Jurkat, Clone E6-1 (cell line): ENCODE measurements at regions not wholly inside any gene's neighbourhood (a gene's known extent, or its start where the extent isn't known, plus 50 kb on each side); places are given as distances from the start of the nearest gene placed in this dataset.
A peak's percentile ranks its signal among the peaks of the same experiment; 100 is the strongest.

Experiments
- DNase-seq: peaks from one replicate; pipeline ENCODE4 v3.0.0-alpha.2; 2011; ENCODE audit warnings: low read depth, low spot score
- H3K4me3 ChIP-seq: 2 replicates; pipeline ENCODE4 v1.5.1; 2011; ENCODE audit warnings: mild to moderate bottlenecking, low read length, control low read depth, moderate library complexity

DNA sequence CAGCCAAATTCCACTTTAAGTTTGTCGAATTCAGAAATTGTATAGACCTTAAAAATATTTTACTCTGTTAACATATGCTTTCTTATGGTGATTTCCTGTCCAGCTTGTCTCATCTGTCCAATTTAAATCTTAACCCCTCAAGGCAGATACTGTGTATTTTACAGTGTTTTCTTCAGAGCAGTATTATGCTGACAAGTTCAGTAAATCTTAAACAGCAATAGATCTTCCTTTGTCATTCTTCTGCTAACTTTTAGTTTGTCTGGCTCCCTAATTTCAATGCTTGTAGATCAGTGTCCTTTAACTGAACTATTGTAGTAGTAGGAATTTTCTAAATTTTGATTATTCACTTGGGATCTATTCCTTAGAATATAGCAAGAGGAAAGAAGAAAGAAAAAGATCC, 52.8 kb upstream of the MEIS1 start:
- H3K4me3 ChIP-seq, result no peak overlapping the region
- no peak for DNase-seq

DNA sequence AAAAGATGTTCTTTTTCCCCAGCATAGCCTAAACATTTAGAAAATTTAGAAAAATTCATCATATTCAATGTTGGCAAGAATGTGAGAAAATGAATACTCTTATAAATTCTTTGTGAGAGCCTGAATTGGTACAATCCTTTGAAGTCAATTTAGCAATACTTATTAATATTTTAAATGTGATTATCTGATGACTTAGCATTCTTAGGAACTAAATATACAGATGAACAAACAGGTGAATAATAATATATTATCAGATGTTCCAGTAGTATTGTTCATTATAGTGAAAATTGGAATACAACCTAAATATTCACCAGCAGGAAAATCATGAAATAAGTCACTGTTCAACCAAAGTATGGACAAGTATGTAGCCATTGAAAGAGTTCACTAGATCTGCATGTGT, 55.5 kb upstream of the MEIS1 start:
- DNase-seq, result no peak
- H3K4me3 ChIP-seq, result no peak overlapping the region

DNA sequence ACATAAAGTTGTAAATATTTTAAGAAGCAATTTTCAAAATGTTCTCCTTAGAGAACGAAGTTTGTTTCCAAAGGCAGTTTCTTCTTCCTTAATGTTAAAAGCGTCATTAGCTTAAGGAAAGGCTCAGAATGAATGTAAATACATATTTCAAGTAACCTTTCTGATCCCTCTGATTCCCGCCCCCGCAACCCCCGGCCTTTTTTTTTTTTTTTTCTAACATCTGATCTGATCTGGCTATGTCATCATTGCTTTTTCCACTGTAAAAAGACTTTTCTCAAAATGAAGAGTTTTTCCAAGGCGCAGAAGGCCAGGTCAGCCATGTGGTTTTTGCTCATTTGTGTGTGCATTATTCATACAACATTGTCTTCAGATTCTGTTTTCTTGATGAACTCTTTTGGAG, 57.1 kb upstream of the MEIS1 start:
- no peak for DNase-seq
- no peak overlapping the region for H3K4me3 ChIP-seq

DNA sequence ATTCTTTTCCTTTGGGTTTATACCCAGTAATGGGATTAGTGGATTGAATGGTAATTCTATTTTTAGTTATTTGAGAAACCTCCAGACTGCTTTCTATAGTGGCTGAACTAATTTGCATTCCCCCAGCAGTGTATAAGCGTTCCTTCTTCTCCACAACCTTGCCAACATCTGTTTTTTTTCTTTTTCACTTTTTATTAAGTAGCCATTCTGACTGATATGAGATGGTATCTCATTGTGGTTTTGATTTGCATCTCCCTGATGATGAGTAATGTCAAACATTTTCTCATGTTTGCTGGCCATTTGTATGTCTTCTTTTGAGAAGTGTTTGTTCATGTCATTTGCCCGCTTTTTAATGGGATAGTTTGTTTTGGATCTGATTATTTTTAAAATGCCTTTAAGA, 64.1 kb upstream of the MEIS1 start:
- no peak for DNase-seq
- H3K4me3 ChIP-seq, result no peak overlapping the region

DNA sequence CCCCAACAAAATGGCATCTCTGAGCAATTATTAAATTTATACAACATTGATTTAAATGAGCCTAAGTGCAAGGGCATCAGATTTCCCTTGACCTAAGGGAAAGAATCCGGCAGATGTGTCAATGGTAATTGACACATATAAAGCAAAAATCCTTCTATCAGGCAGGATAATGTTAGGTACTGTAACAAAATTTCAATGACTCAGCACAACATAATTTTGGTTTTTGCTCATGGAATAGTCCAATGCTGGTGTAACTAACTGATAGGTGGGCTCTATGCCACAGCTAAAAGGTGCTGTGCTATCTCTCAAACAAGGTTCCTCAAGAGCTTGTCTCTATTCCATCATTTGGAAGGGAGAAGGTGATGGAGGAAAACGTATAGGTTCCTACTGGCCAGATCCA, 68.3 kb upstream of the MEIS1 start:
- no peak overlapping the region for H3K4me3 ChIP-seq
- DNase-seq, result no peak

DNA sequence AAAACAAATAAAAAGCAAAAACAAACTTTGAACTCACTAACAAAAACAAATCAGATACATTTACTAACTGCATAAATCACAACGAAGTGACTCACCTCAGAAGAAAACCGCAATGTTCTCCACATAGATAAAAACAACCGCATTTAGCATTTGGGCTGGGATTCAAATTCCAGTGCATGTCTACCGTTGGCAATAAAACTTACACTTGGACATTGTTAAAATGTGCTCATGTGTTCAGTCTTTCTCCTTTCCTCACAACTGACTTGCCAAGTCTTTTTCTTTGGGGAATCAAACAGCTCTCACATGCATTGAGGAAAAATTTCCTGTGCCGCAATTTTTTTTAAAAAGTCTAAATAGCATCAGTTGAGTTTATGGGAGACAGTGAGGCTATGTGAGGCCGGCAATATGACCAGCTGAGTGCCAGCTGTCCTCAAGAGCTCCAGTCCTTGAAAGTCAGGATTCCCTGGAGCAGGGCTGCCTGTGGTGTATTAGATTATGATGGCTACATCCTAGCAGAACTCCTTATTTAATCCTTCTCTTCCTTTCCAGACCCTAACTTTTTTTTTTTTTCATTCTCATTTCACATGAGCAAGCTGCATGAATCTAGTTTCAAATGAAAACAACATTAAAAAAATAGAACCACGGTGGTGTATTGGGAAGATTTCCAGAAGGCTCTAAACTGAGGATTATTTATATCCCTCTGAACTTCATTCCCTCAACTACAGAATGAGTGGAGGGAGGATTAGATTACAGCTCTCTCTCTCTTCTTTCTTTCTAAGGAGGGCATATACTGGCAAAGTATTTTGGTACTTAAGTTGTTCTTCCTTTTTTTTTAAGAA, 70.2 kb upstream of the MEIS1 start:
- no peak for DNase-seq

DNA sequence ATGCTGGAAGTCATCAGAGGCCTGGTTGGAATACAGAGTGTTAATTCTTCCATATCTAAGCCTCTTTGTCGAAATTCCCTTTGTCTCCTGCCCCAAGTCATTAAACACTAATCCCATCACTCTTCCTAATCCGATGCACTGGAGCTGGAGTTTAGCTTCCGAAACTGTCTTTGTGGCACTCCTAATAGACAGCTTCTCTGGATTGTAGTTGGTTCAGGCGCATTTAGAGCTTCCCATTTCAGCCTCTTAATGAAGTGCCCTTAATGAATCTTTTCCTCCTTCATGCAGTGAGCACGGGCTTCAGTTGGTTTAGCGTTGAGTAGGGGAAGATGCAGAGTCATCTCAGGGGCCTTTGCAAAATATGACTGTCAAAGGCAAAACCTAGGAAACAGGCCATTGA, 72.2 kb upstream of the MEIS1 start:
- no peak for DNase-seq
- no peak overlapping the region for H3K4me3 ChIP-seq

More for the DNA sequence above, 70.2 kb upstream of the MEIS1 start:
- H3K4me3 ChIP-seq, result no peak overlapping the region

DNA sequence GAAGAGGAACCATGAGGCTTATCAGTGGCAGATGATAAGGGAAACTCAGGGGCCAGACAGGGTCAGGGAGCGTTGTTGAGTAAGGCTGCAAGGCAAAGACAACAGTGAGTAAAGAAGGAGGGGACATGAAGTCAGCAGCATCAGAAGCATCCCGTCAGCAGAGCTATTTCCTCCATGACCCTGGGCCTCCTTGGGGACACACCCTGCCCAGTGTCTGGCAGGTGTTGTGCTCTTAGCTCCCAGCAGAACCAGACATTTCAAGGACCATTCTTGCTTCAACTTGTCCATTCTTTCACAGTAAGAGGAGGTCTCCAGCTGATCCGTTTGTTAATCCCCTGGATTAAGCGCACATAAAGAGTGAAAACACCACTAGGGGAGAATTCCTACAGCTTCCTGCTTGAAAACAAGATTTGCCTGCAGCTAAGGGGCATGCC, 88.7 kb upstream of the MEIS1 start:
- no peak overlapping the region for H3K4me3 ChIP-seq
- no peak for DNase-seq

DNA sequence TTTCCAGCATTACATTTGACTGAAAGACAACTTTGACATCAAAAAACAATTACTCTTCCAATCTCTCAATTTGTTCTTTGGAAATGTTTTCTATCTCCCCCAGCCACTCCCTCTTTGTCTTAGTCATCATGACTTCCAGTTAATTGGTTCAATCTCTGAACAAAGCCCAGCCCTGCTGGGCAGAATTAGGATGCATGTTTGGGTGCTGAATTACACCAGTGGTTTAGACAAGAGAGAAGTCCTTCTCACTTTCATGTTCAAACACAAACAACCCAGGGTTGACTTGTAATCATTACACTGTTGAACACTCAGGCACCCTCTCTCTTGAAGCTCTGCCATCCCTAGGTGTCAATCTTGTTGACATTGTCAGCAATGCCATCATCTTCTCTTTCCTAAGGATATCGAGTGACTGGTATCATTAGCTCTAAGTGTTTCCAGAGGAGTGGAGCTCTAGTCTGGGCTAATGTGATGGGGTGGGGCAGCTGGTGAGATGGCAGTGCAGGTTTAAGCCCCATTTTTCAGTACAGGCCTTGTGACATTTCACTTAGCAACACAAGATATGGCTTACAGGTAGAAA, 90.8 kb upstream of the MEIS1 start:
- DNase-seq, result no peak
- no peak overlapping the region for H3K4me3 ChIP-seq

DNA sequence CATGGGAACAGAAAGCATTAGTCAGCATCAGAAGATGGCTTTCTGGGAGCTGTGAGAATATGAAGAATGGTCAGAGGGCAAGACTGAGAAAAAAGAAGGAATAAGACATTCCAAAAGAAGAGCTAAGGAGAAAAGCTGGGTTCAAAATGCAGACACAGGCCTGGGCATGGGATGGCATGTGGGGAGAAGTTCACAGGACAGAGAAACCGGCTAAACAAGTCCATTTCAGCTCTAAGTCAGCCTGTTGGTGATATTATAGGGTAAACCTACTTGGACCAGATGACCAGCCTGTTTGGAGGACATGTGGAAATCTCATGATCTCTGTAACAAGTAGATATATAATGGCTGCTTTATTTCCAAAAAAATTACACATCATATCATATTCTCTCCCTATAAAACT, 91.7 kb upstream of the MEIS1 start:
- DNase-seq, result no peak
- H3K4me3 ChIP-seq, result no peak overlapping the region

DNA sequence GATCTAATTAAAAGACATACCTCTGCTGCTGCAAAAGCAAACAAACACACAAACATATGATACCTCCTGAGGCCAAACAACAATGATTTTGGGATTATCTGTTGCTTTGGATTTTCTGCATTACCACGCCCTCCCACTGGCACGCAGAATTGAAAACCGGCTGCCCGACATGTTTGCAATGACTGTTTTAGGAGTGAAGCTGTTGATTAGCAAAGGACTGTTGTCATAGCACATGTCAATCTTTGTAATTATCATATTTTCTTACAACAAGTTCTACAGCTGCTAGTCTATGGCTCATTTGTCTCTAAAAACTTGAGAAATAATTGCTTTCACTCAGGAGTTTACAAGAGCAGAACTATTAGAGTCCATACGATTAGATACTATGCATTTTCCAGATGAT, 94.4 kb upstream of the MEIS1 start:
- H3K4me3 ChIP-seq, result no peak overlapping the region
- DNase-seq, result no peak

DNA sequence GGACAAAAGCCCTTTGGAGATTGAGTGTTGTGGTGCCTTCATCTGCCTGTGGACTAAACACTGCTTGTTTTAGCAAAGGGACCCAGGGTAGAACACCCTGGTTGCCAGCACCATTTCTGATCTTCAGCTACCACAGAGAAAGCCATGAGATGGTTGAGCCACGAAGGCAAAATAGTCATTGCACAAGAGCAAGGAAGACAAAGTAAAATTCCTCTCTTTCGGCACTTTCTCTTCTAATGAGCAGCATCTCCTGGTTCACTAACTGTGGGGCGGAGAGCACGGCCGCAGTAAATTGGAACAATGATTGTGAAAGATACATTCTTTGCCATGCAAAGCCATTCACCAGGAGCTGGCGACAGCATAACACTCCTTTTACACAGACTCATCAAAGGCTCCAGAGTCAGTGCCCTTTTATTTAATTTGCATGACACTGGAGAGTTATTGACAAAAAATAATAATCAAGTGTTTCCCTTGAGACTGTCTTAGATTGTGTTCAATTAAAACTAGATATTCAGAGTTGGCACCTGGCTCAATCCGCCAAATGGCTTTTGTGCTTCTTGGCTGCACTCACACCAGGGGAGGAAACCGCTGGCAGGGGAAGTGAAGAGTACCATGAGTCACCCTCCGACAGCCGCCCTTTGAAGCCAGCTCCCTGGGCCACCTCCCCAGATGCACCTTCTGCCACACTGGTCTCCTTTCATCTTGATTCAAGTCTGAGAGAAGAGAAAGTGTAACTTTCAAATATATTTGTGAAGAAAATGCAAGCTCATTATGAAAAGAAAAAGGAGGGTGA, 100.5 kb upstream of the MEIS1 start:
- peak; percentile 97 for DNase-seq
- peak overlapping the region; percentile 21; the same call in 1 of the 2 replicates for H3K4me3 ChIP-seq

DNA sequence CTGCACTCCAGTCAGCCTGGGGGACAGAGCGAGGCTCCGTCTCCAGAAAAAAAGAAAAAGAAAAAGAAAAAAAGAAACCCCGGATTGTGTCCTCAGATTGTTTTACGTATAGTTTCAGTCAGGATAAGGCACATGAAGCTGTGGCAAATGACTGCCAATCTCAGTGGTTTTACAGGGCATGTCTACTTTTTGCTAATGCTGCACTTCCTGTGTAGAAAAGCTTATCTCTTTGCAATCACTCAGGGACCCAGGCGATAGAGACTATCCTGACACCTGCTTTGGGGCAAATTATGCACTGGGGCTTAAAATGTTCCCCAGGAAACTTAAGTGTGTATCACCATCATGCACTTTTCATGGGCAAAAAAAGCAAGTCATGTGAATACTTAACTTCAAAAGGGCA, 103.7 kb upstream of the MEIS1 start:
- peak overlapping the region; percentile 11 for H3K4me3 ChIP-seq
- DNase-seq, result peak; percentile 90

DNA sequence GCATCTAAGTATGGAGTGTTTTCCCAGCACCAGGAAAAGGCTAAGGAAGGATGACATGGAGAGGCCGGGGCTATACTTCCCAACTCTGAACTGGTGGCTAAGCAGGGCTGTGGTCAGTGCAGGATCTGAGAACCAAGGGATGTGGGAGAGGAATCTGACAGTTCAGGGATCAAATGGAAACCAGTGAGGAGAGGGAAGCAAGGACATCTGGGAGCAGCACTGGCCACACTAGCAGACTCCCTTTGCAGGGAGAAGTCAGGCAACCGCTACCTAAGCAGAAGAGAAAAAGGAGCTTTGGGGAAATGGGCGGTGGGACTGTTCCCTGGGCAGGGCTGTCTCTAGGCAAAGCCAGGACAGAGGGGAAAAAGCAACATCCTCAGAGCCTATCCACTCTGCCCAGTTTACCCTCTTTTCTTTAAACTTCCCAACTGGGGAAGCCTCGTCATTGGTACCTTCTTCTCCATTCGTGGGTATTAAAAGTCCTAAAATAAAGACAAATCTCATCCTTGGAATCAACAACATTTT, 105.8 kb upstream of the MEIS1 start:
- DNase-seq, result no peak
- H3K4me3 ChIP-seq, result no peak overlapping the region

DNA sequence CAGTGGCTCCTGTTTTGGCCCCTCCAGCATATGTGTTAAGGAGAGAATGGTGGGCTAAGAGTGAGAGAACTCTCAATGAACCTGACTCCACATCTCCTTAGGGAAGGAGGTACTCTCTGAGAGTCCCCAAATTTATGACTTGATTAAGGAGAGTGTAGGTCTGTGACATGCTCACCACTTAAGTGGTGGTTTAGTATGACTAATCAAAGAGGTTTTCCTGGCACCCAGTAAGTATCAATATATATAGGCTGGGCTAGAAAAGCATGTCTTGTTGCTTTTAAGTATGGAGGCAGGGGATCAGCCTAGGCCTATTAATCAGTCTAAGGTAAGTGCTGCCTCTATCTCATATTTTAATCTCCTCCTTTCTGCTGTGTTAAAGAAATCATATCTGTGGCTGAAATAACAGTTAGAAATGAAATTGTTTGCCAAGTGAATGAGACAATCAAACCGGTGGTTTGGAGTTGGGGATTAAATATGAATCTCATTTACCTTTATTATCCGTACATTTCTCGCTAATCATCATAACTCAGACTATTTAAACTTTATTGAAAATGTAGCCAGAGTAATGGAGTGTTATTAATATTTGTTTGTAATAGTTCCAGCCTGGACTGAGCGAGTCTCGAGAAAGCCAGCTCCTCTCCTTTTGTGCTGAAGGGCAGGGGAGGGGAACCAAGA, 107.7 kb upstream of the MEIS1 start:
- DNase-seq, result no peak
- H3K4me3 ChIP-seq, result no peak overlapping the region

DNA sequence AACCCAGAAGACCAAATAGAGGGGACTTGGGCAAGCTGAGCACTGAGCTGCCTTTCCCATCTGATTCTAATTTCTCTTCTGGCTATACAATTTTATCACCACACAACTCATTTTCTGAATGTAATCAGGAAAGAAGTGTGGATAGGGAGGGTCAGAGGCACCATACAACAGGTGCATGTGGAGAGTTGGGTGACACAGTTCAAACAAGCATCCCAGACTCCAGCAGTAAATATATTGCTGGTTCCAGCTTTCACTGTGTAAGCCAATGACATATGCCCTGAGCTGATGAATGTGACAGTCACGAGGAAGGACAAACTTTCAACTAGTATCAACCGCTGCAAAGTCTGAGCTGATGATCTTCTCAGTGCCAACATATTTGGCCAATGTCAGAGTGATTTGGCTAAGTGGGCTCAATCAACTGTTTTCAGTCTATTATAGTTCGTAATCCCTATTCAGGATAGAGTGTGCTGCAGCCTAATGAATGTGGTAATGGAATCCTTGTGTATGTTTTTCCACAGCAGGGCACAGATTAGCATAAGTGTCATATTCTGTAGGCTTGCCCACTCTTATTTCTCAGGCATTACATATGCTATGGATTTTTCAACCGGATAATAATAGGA, 109.9 kb upstream of the MEIS1 start:
- no peak overlapping the region for H3K4me3 ChIP-seq
- no peak for DNase-seq

DNA sequence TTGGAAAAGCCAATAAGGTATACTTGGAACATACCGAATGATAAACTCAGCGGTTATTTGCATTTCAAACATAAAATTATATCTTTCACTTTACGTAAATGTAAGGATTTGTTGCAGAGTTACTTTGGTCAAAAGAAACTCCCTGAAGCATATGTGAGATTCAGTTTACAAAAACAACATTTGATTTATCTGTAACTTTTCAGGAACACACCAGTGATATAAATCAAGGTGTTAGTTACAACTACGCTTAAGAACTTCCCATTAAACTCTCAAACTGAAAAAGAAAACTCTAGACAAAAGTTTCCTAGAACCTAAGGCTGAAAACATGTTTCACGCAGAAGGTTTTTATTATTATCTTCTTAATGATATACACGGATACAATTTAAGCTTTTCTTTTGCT, 110.6 kb upstream of the MEIS1 start:
- DNase-seq, result no peak
- no peak overlapping the region for H3K4me3 ChIP-seq

DNA sequence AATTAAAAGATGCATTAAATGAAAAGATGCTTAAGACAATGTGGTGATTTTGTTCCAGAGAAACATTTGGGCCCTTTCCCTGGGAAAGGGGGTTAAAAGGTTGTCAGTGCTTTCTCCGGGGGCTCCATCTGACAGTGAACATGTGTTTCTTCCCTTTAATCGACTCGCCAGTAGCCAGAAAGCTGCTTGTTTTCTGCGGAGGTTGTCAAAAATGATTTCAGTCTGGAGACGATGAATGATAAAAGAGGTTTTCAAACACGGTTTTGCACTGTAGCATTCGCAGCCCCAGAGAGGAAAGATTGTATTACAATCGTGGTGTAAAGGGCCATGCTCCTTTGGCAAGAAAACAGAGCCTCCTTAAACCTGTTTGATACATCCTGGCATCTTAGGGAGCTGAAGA, 111.5 kb upstream of the MEIS1 start:
- DNase-seq, result no peak
- H3K4me3 ChIP-seq, result no peak overlapping the region
